ENCODE measurements at regions not wholly inside any gene's neighbourhood (a gene's known extent, or its start where the extent isn't known, plus 50 kb on each side); places are given as distances from the start of the nearest gene placed in this dataset.

DNA sequence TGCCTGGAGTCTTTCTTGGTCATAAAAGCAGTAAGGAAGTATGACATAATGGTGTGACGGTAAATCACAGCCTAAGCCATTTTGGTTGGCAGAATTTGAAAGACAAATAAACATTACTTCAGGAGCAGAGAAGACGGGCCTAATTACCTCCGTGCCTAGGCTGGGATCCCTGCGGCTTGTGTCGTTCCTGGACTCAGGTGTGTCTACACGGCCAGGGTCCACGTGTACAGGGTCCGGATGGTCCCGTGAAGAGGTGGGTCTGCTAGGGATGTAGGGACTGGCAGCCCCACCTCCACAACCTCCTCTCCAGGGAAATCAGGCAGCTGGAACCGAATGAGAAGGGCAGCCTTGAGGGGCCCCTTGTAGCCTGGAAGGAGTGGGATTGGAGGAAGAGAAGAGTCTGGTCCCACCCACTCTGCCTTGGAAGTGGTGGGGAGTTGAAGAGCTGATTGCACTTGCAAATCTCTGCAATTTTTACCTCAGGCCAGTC, 55.4 kb upstream of the PLAC1 start:
- peaks cover 25% of the 10 kb centered on the region for H3K4me1 Mint-ChIP-seq (ENCODE audit: low read depth)
- H3K9me3 Mint-ChIP-seq (ENCODE audit: low read depth), result peaks cover 16% of the 10 kb centered on the region
- H3K4me3 Mint-ChIP-seq (ENCODE audit: low read depth), result no peak overlapping the region
- H3K27ac Mint-ChIP-seq, result no peak overlapping the region
- H3K36me3 Mint-ChIP-seq (ENCODE audit: insufficient read depth), result no peaks in the 10 kb centered on the region
- no peaks in the 10 kb centered on the region for H3K27me3 Mint-ChIP-seq
- no peak for TF ChIP-seq CTCF (IDR thresholded peaks at IDR 0.05; ENCODE audit: unreplicated experiment)
- no peak for DNase-seq (ENCODE audit: low spot score, unreplicated experiment)

DNA sequence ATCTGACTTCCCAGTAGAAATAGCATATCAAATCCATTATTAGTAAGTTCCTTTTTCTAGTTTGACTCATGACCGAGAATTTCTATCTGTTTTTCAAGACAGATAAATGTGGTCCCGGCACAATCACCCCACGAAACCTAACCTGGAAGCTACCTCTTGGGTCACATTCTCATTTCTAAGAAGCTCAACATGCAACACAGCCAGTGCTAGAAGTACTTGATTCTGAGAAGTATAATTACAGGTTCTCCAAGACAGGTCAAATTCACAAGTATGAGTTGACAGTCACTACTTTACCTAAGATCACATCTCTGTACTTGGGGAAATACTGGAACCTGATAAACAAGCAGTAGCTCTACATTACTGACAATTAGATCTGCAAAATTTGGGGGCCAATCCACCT, 54.0 kb upstream of the PLAC1 start:
- Mint-ChIP-seq H3K4me3 (ENCODE audit: low read depth) (no peak overlapping the region), H3K4me1 (ENCODE audit: low read depth) (peaks cover 20% of the 10 kb centered on the region), H3K27ac (no peak overlapping the region), H3K36me3 (ENCODE audit: insufficient read depth) (no peaks in the 10 kb centered on the region), H3K9me3 (ENCODE audit: low read depth) (peaks cover 21% of the 10 kb centered on the region), H3K27me3 (no peaks in the 10 kb centered on the region)
- no peak for TF ChIP-seq CTCF (IDR thresholded peaks at IDR 0.05; ENCODE audit: unreplicated experiment)
- DNase-seq (ENCODE audit: low spot score, unreplicated experiment), result no peak

GRCh38 chrX:134711135-134711921, 53.1 kb upstream of the PLAC1 start:
- TF ChIP-seq CTCF (IDR thresholded peaks at IDR 0.05; ENCODE audit: unreplicated experiment), result no peak
- peaks cover 25% of the 10 kb centered on the region for H3K9me3 Mint-ChIP-seq (ENCODE audit: low read depth)
- DNase-seq (ENCODE audit: low spot score, unreplicated experiment), result no peak
- H3K4me1 Mint-ChIP-seq (ENCODE audit: low read depth), result peaks cover 17% of the 10 kb centered on the region
- H3K27me3 Mint-ChIP-seq, result no peaks in the 10 kb centered on the region
- H3K27ac Mint-ChIP-seq, result no peak overlapping the region
- H3K4me3 Mint-ChIP-seq (ENCODE audit: low read depth), result no peak overlapping the region
- H3K36me3 Mint-ChIP-seq (ENCODE audit: insufficient read depth), result no peaks in the 10 kb centered on the region

Data from progenitor cell of endocrine pancreas (in vitro differentiated cells).